Spleen (tissue), 11 donors: ENCODE measurements at regions not wholly inside any gene's neighbourhood (a gene's known extent, or its start where the extent isn't known, plus 50 kb on each side); places are given as distances from the start of the nearest gene placed in this dataset.

Source experiments
- DNase-seq: peaks from one replicate; pipeline ENCODE4 v3.0.0-alpha.2; 2020
- H3K27ac ChIP-seq, 8 donors: fragments of 200-600 bp; sonication (generic) in 7 of 8; 1 replicate in 4 of 8; 2 replicates in 4 of 8; pipeline versions ENCODE4 v1.5.0 to v1.8.0; 2016 to 2021; ENCODE audit warnings: inconsistent platforms in 4 of 8, mild to moderate bottlenecking in 4 of 8, moderate library complexity in 1 of 8
- H3K27me3 ChIP-seq, 7 donors: fragments of 200-600 bp; sonication (generic) in 6 of 7; replicated peaks in 1 of 7; 1 replicate in 4 of 7; 2 replicates in 3 of 7; pipeline versions ENCODE4 v1.5.0 to v1.8.0; 2016 to 2021; ENCODE audit warnings: inconsistent platforms in 3 of 7, mild to moderate bottlenecking in 1 of 7
- H3K36me3 ChIP-seq, 6 donors: fragments of 200-600 bp; sonication (generic) in 5 of 6; 1 replicate in 4 of 6; 2 replicates in 2 of 6; pipeline versions ENCODE4 v1.5.0 to v1.8.0; 2016 to 2021; ENCODE audit warnings: inconsistent platforms in 2 of 6
- H3K4me1 ChIP-seq, 6 donors: fragments of 200-600 bp; sonication (generic) in 5 of 6; 1 replicate in 3 of 6; 2 replicates in 3 of 6; pipeline versions ENCODE4 v1.5.0 to v1.8.0; 2016 to 2021; ENCODE audit warnings: inconsistent platforms in 3 of 6
- H3K4me3 ChIP-seq, 8 donors: fragments of 200-600 bp; sonication (generic) in 7 of 8; 1 replicate in 4 of 8; 2 replicates in 4 of 8; pipeline versions ENCODE4 v1.5.0 to v1.8.0; 2016 to 2021; ENCODE audit warnings: inconsistent platforms in 4 of 8, mild to moderate bottlenecking in 4 of 8, moderate library complexity in 2 of 8
- H3K9me3 ChIP-seq, 8 donors: fragments of 200-600 bp; sonication (generic) in 7 of 8; 1 replicate in 4 of 8; 2 replicates in 4 of 8; pipeline versions ENCODE4 v1.5.0 to v1.8.0; 2016 to 2021; ENCODE audit warnings: inconsistent platforms in 4 of 8
- CTCF ChIP-seq, 11 experiments: fragments of 200-600 bp in 7 of 11; fragments of 450-650 bp in 4 of 11; sonication (generic) in 4 of 11; IDR thresholded peaks in 8 of 11; conservative IDR thresholded peaks in 3 of 11; 1 replicate in 7 of 11; 2 replicates in 4 of 11; pipeline versions ENCODE4 v1.4.0 to v1.8.0; 2016 to 2021; ENCODE audit warnings: antibody characterized with exemption in 11 of 11, inconsistent platforms in 4 of 11, mild to moderate bottlenecking in 1 of 11
- POLR2A ChIP-seq, 3 donors: fragments of 450-650 bp; IDR thresholded peaks; one replicate each; pipeline ENCODE4 v1.5.1; 2017; ENCODE audit warnings: antibody characterized with exemption in 3 of 3, mild to moderate bottlenecking in 1 of 3
- POLR2AphosphoS5 ChIP-seq, 3 donors: sonication (generic); formaldehyde crosslinking; IDR thresholded peaks; one replicate each; pipeline ENCODE4 v1.5.1; 2017; ENCODE audit warnings: antibody characterized with exemption in 3 of 3
- WGBS, 5 donors: extraction: QIAGEN DNeasy Blood & Tissue Kit in 3 of 5; methylation state at CpG; one replicate each; pipeline versions ENCODE4 v1.1.5 to v1.1.7; 2013 to 2018; 5-methylcytosine and 5-hydroxymethylcytosine counted together
- intact Hi-C: fragments of 100-400 bp; cut with DNase I; formaldehyde crosslinking; loops from one replicate; pipeline ENCODE4 v1.15.0; 2023; ENCODE audit warnings: low total_unique reads
- donor health status: healthy with polysubstance abuse.
- donor health status: DM: no; HTN: no; CAD: no; lungs with moderate emphysema.
- donor health status: DM: no; HTN: no; CAD: no.
- donor health status: Bipolar disorder and iron deficiency.
- donor health status: healthy.
- donor health status: DM: no; HTN: no; CAD: no.
- donor health status: DM: yes; HTN: yes; CAD: no.

- TF ChIP-seq POLR2A (IDR thresholded peaks at IDR 0.05) (no peak), POLR2AphosphoS5 (IDR thresholded peaks at IDR 0.05) (no peak), CTCF (IDR thresholded peaks at IDR 0.05 in 8 of 11, conservative IDR thresholded peaks at IDR 0.05 in 3 of 11) (no peak)
- no peaks in the 10 kb centered on the region for H3K27me3 ChIP-seq
- intact Hi-C loops, result no loop called here
Observed at GRCh38 chr4:35912174-35912573, 332.1 kb downstream of the ARAP2 start.

GRCh38 chr4:35918491-35918977 lies 325.8 kb downstream of the ARAP2 start:
- 68 to 93% (median 72%) methylated on average over 1 of the region's 1 CpG for WGBS, 5 donors
- no peak for TF ChIP-seq POLR2AphosphoS5 (IDR thresholded peaks at IDR 0.05)
- intact Hi-C loops, result no loop called here

More at GRCh38 chr4:35912174-35912573, 332.1 kb downstream of the ARAP2 start:
- Histone ChIP-seq H3K4me3 (no peak overlapping the region), H3K9me3 (no peaks in the 10 kb centered on the region), H3K27ac (no peak overlapping the region), H3K4me1 (no peaks in the 10 kb centered on the region), H3K36me3 (no peaks in the 10 kb centered on the region)
- 40 to 65% (median 51%) methylated on average over 2 of the region's 2 CpGs for WGBS, 5 donors
- no peak for DNase-seq

GRCh38 chr4:35925806-35926205 lies 318.5 kb downstream of the ARAP2 start:
- intact Hi-C loops, result no loop called here
- Histone ChIP-seq H3K9me3 (no peaks in the 10 kb centered on the region), H3K27me3 (no peaks in the 10 kb centered on the region), H3K36me3 (no peaks in the 10 kb centered on the region), H3K4me1 (no peaks in the 10 kb centered on the region), H3K4me3 (no peak overlapping the region), H3K27ac (no peak overlapping the region)
- WGBS, 5 donors, result 56 to 81% (median 68%) methylated on average over 3 of the region's 3 CpGs
- DNase-seq, result no peak
- TF ChIP-seq POLR2A (IDR thresholded peaks at IDR 0.05), result no peak
- no peak for TF ChIP-seq POLR2AphosphoS5 (IDR thresholded peaks at IDR 0.05)
- no peak for TF ChIP-seq CTCF (IDR thresholded peaks at IDR 0.05 in 8 of 11, conservative IDR thresholded peaks at IDR 0.05 in 3 of 11)

More at GRCh38 chr4:35918491-35918977, 325.8 kb downstream of the ARAP2 start:
- no peak for DNase-seq
- H3K4me3 ChIP-seq, result no peak overlapping the region
- no peaks in the 10 kb centered on the region for H3K36me3 ChIP-seq
- no peaks in the 10 kb centered on the region for H3K27me3 ChIP-seq
- H3K4me1 ChIP-seq, result no peaks in the 10 kb centered on the region
- no peak overlapping the region for H3K27ac ChIP-seq
- no peaks in the 10 kb centered on the region for H3K9me3 ChIP-seq

GRCh38 chr4:35926788-35927187 lies 317.5 kb downstream of the ARAP2 start:
- Histone ChIP-seq H3K36me3 (no peaks in the 10 kb centered on the region), H3K27ac (no peak overlapping the region), H3K4me3 (no peak overlapping the region), H3K9me3 (no peaks in the 10 kb centered on the region), H3K27me3 (no peaks in the 10 kb centered on the region), H3K4me1 (no peaks in the 10 kb centered on the region)
- DNase-seq, result no peak
- WGBS, 5 donors, result 70 to 89% (median 78%) methylated on average over 3 of the region's 3 CpGs
- no peak for TF ChIP-seq POLR2A (IDR thresholded peaks at IDR 0.05)
- intact Hi-C loops, result no loop called here

- no peaks in the 10 kb centered on the region for H3K27me3 ChIP-seq
- H3K36me3 ChIP-seq, result no peaks in the 10 kb centered on the region
- no peaks in the 10 kb centered on the region for H3K4me1 ChIP-seq
- no peak for TF ChIP-seq CTCF (IDR thresholded peaks at IDR 0.05 in 8 of 11, conservative IDR thresholded peaks at IDR 0.05 in 3 of 11)
- no peak for TF ChIP-seq POLR2AphosphoS5 (IDR thresholded peaks at IDR 0.05)
- TF ChIP-seq POLR2A (IDR thresholded peaks at IDR 0.05), result no peak
- no peaks in the 10 kb centered on the region for H3K9me3 ChIP-seq
- WGBS, 5 donors, result 34 to 52% (median 48%) methylated on average over 3 of the region's 3 CpGs
- no peak overlapping the region for H3K4me3 ChIP-seq
- intact Hi-C loops, result no loop called here
- no peak overlapping the region for H3K27ac ChIP-seq
- DNase-seq, result no peak
Observed at GRCh38 chr4:35933901-35934300, 310.4 kb downstream of the ARAP2 start.
